Endodermal cell (in vitro differentiated cells): ENCODE measurements at regions not wholly inside any gene's neighbourhood (a gene's known extent, or its start where the extent isn't known, plus 50 kb on each side); places are given as distances from the start of the nearest gene placed in this dataset.

Experiments
- DNase-seq: peaks from one replicate; pipeline ENCODE4 v3.0.0-alpha.2; 2017
- H3K27ac ChIP-seq: 2 replicates; pipeline ENCODE4 v1.5.1; 2013; ENCODE audit warnings: mild to moderate bottlenecking, low read depth, low read length, moderate library complexity
- H3K27me3 ChIP-seq: 2 replicates; pipeline ENCODE4 v1.6.1; 2013; ENCODE audit warnings: mild to moderate bottlenecking, low read length, moderate library complexity; ENCODE audit not compliant: insufficient read depth, control insufficient read depth, poor library complexity, severe bottlenecking
- H3K36me3 ChIP-seq: 2 replicates; pipeline ENCODE4 v1.7.0; 2013; ENCODE audit warnings: mild to moderate bottlenecking, low read length, moderate library complexity; ENCODE audit not compliant: control insufficient read depth, insufficient read depth
- H3K4me1 ChIP-seq: one replicate; pipeline ENCODE4 v1.7.0; 2013; ENCODE audit warnings: low read length; ENCODE audit not compliant: control insufficient read depth, insufficient read depth
- H3K4me3 ChIP-seq: 2 replicates; pipeline ENCODE4 v1.5.1; 2013; ENCODE audit warnings: mild to moderate bottlenecking, low read length, moderate library complexity
- H3K9ac ChIP-seq: 2 replicates; pipeline ENCODE4 v1.6.1; 2013; ENCODE audit warnings: mild to moderate bottlenecking, low read length, moderate library complexity; ENCODE audit not compliant: poor library complexity, severe bottlenecking; ENCODE audit errors: extremely low read depth
- H3K9me3 ChIP-seq: 2 replicates; pipeline ENCODE4 v1.6.1; 2013; ENCODE audit warnings: mild to moderate bottlenecking, low read length, moderate library complexity; ENCODE audit not compliant: control insufficient read depth
- H3K27ac Mint-ChIP-seq: 2 replicates; pipeline ENCODE4 v1.8.0; 2020; ENCODE audit warnings: mixed read lengths
- H3K27me3 Mint-ChIP-seq: 2 replicates; pipeline ENCODE4 v1.8.0; 2021; ENCODE audit warnings: mild to moderate bottlenecking, mixed read lengths; ENCODE audit not compliant: insufficient read depth
- H3K36me3 Mint-ChIP-seq: 2 replicates; pipeline ENCODE4 v1.8.0; 2020; ENCODE audit warnings: low read depth, mixed read lengths
- H3K4me1 Mint-ChIP-seq: 2 replicates; pipeline ENCODE4 v1.8.0; 2020; ENCODE audit warnings: mixed read lengths
- H3K4me3 Mint-ChIP-seq: 2 replicates; pipeline ENCODE4 v1.8.0; 2020; ENCODE audit warnings: mild to moderate bottlenecking, moderate library complexity, mixed read lengths
- H3K9me3 Mint-ChIP-seq: 2 replicates; pipeline ENCODE4 v1.8.0; 2020; ENCODE audit warnings: mild to moderate bottlenecking, mixed read lengths
- CTCF ChIP-seq: fragments of 200-600 bp; sonication (generic); conservative IDR thresholded peaks from 2 replicates; pipeline ENCODE4 v1.5.0; 2021; ENCODE audit warnings: antibody characterized with exemption, mild to moderate bottlenecking
- WGBS, 2 experiments: methylation state at CpG; one replicate each; pipeline versions ENCODE4 v1.1.5 to v1.1.7; 2013; ENCODE audit warnings: missing lambda C conversion rate in 2 of 2, mixed read lengths in 1 of 2; ENCODE audit not compliant: insufficient coverage in 1 of 2, insufficient read length in 1 of 2; 5-methylcytosine and 5-hydroxymethylcytosine counted together

GRCh38 chr10:2867788-2868299 lies 199.5 kb upstream of the PFKP start:
- no peak for TF ChIP-seq CTCF
- H3K36me3 ChIP-seq = no peaks in the 10 kb centered on the region
- H3K4me3 Mint-ChIP-seq = no peak overlapping the region
- H3K4me1 ChIP-seq = no peaks in the 10 kb centered on the region
- H3K9me3 ChIP-seq = no peaks in the 10 kb centered on the region
- no peaks in the 10 kb centered on the region for H3K4me1 Mint-ChIP-seq
- no peaks in the 10 kb centered on the region for H3K27me3 Mint-ChIP-seq
- no peak overlapping the region for H3K9ac ChIP-seq
- H3K4me3 ChIP-seq = no peak overlapping the region
- H3K9me3 Mint-ChIP-seq = no peaks in the 10 kb centered on the region
- no peak overlapping the region for H3K27ac ChIP-seq
- no peak for DNase-seq
- no peaks in the 10 kb centered on the region for H3K36me3 Mint-ChIP-seq
- WGBS, 2 experiments = 93 to 97% methylated on average over 8 of the region's 8 CpGs
- no peak overlapping the region for H3K27ac Mint-ChIP-seq
- H3K27me3 ChIP-seq = no peaks in the 10 kb centered on the region

GRCh38 chr10:2866569-2866968 lies 200.8 kb upstream of the PFKP start:
- peak; percentile 63 for DNase-seq
- Mint-ChIP-seq H3K9me3 (no peaks in the 10 kb centered on the region), H3K27me3 (no peaks in the 10 kb centered on the region), H3K36me3 (no peaks in the 10 kb centered on the region), H3K27ac (no peak overlapping the region), H3K4me3 (no peak overlapping the region), H3K4me1 (no peaks in the 10 kb centered on the region)
- Histone ChIP-seq H3K4me3 (no peak overlapping the region), H3K9me3 (no peaks in the 10 kb centered on the region), H3K36me3 (no peaks in the 10 kb centered on the region), H3K4me1 (no peaks in the 10 kb centered on the region), H3K27me3 (no peaks in the 10 kb centered on the region), H3K9ac (no peak overlapping the region), H3K27ac (no peak overlapping the region)
- 61% methylated on average over 5 of the region's 5 CpGs; no CpG with 5 or more reads in 1 of the 2 experiments for WGBS, 2 experiments
- no peak for TF ChIP-seq CTCF

GRCh38 chr10:2861632-2862210 lies 205.6 kb upstream of the PFKP start:
- Mint-ChIP-seq H3K4me1 (no peaks in the 10 kb centered on the region), H3K27ac (no peak overlapping the region), H3K36me3 (no peaks in the 10 kb centered on the region), H3K27me3 (no peaks in the 10 kb centered on the region), H3K9me3 (peaks cover 9% of the 10 kb centered on the region), H3K4me3 (no peak overlapping the region)
- TF ChIP-seq CTCF = no peak
- Histone ChIP-seq H3K4me1 (no peaks in the 10 kb centered on the region), H3K9ac (no peak overlapping the region), H3K4me3 (no peak overlapping the region), H3K36me3 (no peaks in the 10 kb centered on the region), H3K27me3 (no peaks in the 10 kb centered on the region), H3K27ac (no peak overlapping the region), H3K9me3 (no peaks in the 10 kb centered on the region)
- no peak for DNase-seq
- 87 to 88% methylated on average over 5 to 6 of the region's 6 CpGs for WGBS, 2 experiments
